ACC112 (cell line): ENCODE measurements at regions not wholly inside any gene's neighbourhood (a gene's known extent, or its start where the extent isn't known, plus 50 kb on each side); places are given as distances from the start of the nearest gene placed in this dataset.

Source experiments
- H2AFZ ChIP-seq: fragments of 200-600 bp; sonication (generic); one replicate; pipeline ENCODE4 v1.6.0; 2017; ENCODE audit warnings: antibody characterized with exemption, low read length; ENCODE audit not compliant: unreplicated experiment
- H3K27ac ChIP-seq: fragments of 200-600 bp; sonication (generic); 2 replicates; pipeline ENCODE4 v1.5.1; 2014; ENCODE audit warnings: low read depth, mild to moderate bottlenecking, antibody characterized with exemption, low read length, moderate library complexity
- H3K27me3 ChIP-seq: fragments of 200-600 bp; sonication (generic); 2 replicates; pipeline ENCODE4 v1.6.1; 2014; ENCODE audit warnings: mild to moderate bottlenecking, antibody characterized with exemption, low read length, moderate library complexity, mixed read lengths; ENCODE audit not compliant: insufficient read depth
- H3K36me3 ChIP-seq: fragments of 200-600 bp; sonication (generic); 2 replicates; pipeline ENCODE4 v1.6.1; 2016; ENCODE audit warnings: mild to moderate bottlenecking, antibody characterized with exemption, low read length, moderate library complexity, mixed read lengths; ENCODE audit not compliant: insufficient read depth
- H3K4me1 ChIP-seq: fragments of 200-600 bp; sonication (generic); one replicate; pipeline ENCODE4 v1.6.1; 2016; ENCODE audit warnings: low read length, mixed read lengths; ENCODE audit not compliant: insufficient read depth, unreplicated experiment, control insufficient read depth
- H3K4me3 ChIP-seq: fragments of 200-600 bp; sonication (generic); 2 replicates; pipeline ENCODE4 v1.5.1; 2014; ENCODE audit warnings: mild to moderate bottlenecking, low read depth, low read length
- H3K79me2 ChIP-seq: fragments of 200-600 bp; sonication (generic); one replicate; pipeline ENCODE4 v1.6.0; 2016; ENCODE audit warnings: low read length; ENCODE audit not compliant: control insufficient read depth, unreplicated experiment, insufficient read depth

DNA sequence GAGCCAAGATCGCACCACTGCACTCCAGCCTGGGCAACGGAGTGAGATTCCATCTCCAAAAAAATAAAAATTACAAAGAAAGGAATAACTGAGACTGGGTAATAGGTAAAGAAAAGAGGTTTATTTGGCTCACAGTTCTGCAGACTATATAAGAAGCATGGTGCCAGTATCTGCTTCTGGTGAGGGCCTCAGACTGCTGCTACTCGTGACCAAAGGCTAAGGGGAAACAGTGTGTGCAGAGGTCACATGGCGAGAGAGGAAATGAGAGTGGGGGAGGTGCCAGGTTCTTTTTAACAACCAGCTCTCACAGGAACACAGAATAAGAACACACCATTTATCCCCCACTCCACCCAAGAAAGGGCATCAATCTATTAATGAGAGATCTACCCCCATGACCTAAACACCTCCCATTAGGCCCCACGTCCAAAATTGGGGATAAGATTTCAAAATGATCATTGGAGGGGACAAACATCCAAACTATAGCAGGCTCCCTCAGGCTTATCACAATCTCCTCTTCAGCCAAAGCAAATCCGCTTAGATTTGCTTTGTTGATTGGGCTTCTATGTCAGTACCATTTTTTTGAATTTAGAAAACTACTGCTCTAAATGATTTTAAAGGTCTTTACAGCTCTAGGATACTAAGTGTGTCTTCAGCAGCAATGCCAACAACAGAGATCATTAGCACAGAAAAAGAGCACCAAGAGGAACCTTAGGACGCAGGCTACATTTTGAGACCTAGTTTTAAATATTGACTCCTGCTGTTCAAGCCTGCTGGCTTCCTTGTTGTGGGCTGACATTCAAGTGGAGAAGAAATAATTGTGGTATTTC, 84.2 kb upstream of the TBL1XR1 start:
- Histone ChIP-seq H3K36me3 (no peaks in the 10 kb centered on the region), H2AFZ (no peak overlapping the region), H3K4me1 (peaks cover 9% of the 10 kb centered on the region), H3K4me3 (no peak overlapping the region), H3K27me3 (no peaks in the 10 kb centered on the region), H3K79me2 (no peaks in the 10 kb centered on the region), H3K27ac (no peak overlapping the region)

DNA sequence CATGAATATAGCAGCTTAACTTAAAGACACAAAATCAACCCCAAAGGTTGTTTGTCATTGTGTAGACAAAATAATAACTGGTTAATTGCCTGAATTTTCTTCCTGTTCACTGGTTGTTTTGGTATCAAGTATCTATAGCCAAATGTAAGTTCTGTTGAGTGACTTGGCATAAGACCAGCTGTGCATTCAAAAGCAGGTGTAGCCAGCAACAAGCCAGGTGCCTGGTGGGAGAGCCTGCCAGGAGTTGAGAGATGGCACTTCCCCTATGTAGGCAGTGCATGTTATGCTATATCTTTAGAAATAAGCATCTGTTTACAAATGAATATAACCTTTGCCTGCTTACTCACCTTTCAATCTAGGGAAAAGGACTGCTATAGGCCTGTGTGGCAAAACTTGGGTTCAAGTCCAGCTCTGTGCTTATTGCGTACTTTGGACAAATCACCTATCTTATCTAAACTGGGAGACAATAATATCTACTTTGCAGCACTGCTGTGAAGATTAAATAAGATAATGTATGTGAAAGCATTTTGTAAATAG, 84.9 kb upstream of the TBL1XR1 start:
- Histone ChIP-seq H2AFZ (no peak overlapping the region), H3K36me3 (no peaks in the 10 kb centered on the region), H3K27ac (no peak overlapping the region), H3K4me3 (no peak overlapping the region), H3K4me1 (peaks cover 9% of the 10 kb centered on the region), H3K27me3 (no peaks in the 10 kb centered on the region), H3K79me2 (no peaks in the 10 kb centered on the region)

DNA sequence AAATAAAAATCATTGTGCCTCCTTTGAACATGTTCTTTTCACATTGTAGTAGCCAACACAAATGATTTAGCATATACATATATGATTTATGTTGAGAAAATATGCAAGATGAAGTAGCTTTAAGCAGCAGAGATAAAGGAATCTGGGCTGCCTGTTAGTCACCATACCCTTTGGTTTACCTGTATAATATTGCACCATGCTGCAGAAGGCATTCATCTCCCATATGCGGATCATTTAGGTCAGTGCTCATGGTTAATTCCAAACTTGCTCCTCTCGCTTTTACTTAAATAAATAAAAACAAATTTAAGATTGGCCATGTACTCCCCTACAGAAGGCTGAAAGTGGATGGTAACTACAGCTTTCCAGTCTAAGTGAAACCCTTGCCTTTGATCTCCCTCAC, 86.7 kb upstream of the TBL1XR1 start:
- Histone ChIP-seq H2AFZ (peak overlapping the region; percentile 90), H3K36me3 (no peaks in the 10 kb centered on the region), H3K79me2 (no peaks in the 10 kb centered on the region), H3K27ac (no peak overlapping the region; the same call in 1 of the 2 replicates), H3K27me3 (no peaks in the 10 kb centered on the region), H3K4me3 (no peak overlapping the region), H3K4me1 (peaks cover 9% of the 10 kb centered on the region)

DNA sequence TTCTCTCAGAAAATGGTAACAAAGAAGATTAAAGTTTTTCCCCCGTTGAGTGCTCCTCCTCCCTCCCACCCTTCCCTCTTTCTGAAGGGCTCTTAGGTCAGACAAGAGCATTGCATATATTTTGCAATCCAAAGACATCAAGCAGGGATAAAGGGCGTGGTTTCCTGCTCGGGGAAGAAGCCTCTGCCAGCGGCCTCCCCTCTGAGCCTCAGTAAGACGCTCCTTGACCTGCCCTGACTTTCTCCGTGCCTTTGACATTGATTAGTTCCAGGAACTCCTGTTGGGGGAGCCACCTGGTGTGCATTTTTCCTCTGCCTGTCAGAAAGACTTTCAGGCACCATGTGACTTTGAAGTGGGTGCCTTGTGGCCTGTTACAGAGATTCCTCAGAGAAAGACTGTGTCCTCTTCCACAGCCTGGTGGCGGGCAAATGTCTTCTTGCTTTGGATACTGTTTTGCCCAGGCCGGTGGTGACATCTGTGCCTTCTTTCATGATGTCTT, 87.2 kb upstream of the TBL1XR1 start:
- H3K36me3 ChIP-seq = no peaks in the 10 kb centered on the region
- H3K79me2 ChIP-seq = no peaks in the 10 kb centered on the region
- peaks cover 9% of the 10 kb centered on the region for H3K4me1 ChIP-seq
- H3K4me3 ChIP-seq = no peak overlapping the region
- H2AFZ ChIP-seq = peak overlapping the region; percentile 90
- no peaks in the 10 kb centered on the region for H3K27me3 ChIP-seq
- peak overlapping the region; percentile 21; the same call in 1 of the 2 replicates for H3K27ac ChIP-seq

DNA sequence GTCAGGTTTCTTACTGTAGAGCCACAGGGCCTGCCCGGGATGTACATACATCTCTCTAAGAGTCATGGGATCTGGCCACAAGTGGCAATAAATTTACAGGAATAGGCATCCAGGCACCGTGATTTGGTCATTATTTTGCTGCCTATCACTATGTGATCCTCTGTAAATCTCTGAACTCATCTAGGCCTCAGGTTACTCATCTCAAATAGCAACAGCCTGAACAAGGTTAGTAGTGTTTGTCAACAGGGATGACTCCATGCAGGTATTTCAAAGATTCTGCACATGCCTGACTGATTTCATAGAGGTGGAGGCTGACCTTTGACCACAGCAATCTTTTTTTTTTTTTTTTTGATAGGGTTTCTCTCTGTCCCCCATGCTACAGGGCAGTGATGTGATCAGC, 88.8 kb upstream of the TBL1XR1 start:
- Histone ChIP-seq H3K79me2 (no peaks in the 10 kb centered on the region), H3K4me1 (peaks cover 9% of the 10 kb centered on the region), H3K36me3 (no peaks in the 10 kb centered on the region), H3K4me3 (no peak overlapping the region), H3K27ac (no peak overlapping the region), H3K27me3 (no peaks in the 10 kb centered on the region), H2AFZ (no peak overlapping the region)

DNA sequence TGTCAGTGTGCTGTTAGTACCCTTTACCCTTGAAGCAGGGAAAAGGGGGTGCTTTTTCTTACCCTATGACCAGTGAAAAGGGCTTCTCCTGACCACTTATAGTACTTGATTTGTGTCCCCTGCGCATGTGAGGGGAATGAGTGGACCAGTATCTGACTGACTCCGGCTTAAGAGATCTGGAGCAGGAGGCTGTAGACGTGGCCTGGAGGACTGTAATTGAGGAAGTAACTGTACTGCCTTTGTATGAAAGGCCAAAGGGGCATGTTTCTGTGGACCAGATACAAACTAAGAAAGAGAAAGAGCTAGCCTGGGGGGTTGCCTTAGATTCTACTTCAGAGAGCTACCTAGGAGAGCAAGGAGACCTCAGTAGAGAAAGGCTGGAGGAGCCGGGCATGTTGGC, 89.9 kb upstream of the TBL1XR1 start:
- no peak overlapping the region for H3K4me3 ChIP-seq
- H2AFZ ChIP-seq = no peak overlapping the region
- H3K36me3 ChIP-seq = no peaks in the 10 kb centered on the region

DNA sequence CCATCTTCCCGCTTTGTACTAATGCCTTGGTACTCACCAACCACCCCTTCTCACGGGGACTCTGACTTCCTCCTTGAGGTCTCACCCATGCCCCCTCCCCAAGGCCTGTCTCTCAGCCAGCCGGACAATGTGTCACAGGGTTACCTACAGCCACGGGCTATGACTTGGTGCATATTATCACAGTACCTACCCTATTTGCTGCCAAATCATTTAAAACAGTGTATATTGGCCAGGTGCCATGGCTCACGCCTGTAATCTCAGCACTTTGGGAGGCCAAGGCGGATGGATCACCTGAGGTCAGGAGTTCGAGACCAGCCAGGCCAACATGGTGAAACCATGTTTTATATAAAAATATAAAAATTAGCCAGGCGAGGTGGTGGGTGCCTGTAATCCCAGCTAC, 93.4 kb upstream of the TBL1XR1 start:
- H3K36me3 ChIP-seq = no peaks in the 10 kb centered on the region

More for the DNA sequence above, 89.9 kb upstream of the TBL1XR1 start:
- H3K79me2 ChIP-seq = no peaks in the 10 kb centered on the region
- H3K4me1 ChIP-seq = peaks cover 9% of the 10 kb centered on the region
- H3K27me3 ChIP-seq = no peaks in the 10 kb centered on the region
- no peak overlapping the region for H3K27ac ChIP-seq

DNA sequence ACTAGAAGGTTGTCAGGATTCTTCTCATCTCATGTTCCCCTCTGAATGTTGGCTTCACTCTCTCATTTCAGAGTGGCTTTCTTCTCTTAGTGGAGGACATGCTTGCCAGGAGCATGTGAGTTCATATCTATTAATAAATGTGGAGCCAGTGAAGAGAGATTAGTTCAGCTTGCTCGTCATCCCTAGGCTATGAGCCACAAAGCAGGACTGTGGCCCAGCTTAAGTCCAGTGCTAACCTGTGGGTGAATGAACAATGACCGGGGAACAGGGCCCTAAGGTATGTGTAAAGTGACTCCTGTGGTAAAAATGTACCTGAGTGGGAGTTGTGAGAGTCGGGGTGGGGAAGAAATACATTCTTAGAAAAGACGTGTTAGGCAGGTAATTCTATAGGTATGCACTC, 96.9 kb upstream of the TBL1XR1 start:
- Histone ChIP-seq H3K36me3 (no peaks in the 10 kb centered on the region), H2AFZ (no peak overlapping the region), H3K4me3 (no peak overlapping the region), H3K27ac (no peak overlapping the region), H3K79me2 (no peaks in the 10 kb centered on the region), H3K4me1 (no peaks in the 10 kb centered on the region), H3K27me3 (no peaks in the 10 kb centered on the region)

More for the DNA sequence above, 93.4 kb upstream of the TBL1XR1 start:
- H3K4me1 ChIP-seq = no peaks in the 10 kb centered on the region
- H3K27me3 ChIP-seq = no peaks in the 10 kb centered on the region
- H3K79me2 ChIP-seq = no peaks in the 10 kb centered on the region
- no peak overlapping the region for H3K4me3 ChIP-seq
- no peak overlapping the region for H3K27ac ChIP-seq
- no peak overlapping the region for H2AFZ ChIP-seq

DNA sequence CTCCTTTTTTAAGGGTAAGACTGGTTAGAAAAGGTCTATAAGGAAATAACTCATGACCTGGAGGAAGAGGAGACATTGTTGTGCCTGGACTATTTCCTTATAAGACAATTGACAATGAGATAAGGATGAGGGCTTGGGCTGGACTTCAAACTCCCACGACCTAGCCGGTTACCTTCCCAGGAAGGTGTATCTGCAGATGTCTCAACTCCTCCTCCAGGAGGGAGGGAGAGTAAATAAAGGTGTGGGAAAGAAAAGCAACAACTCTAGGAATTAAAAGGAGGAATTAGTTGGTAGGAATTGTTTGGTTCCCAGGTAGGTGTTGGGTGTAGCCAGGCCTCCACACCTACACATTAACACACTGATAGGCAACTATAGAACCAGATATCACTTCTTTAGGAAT, 97.8 kb upstream of the TBL1XR1 start:
- Histone ChIP-seq H3K4me1 (peaks cover 3% of the 10 kb centered on the region), H3K27ac (no peak overlapping the region), H3K79me2 (no peaks in the 10 kb centered on the region), H3K4me3 (no peak overlapping the region), H3K36me3 (no peaks in the 10 kb centered on the region), H3K27me3 (no peaks in the 10 kb centered on the region), H2AFZ (no peak overlapping the region)

DNA sequence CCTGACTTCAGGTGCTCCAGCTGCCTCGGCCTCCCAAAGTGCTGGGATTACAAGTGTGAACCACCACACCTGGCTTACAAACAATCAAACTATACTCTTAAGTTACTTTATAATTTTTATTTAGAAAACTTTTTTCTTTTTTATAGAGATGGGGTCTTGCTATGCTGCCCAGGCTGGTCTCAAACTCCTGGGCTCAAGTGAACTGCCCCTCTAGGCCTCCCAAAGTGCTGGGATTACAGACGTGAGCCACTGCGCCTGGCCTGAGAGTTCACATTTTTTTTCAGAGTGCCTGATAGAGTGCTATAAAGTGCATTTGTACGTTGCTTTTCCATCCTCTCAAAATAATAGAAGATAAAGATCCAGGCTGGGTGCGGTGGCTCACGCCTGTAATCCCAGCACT, 102.0 kb upstream of the TBL1XR1 start:
- Histone ChIP-seq H3K36me3 (no peaks in the 10 kb centered on the region), H3K4me3 (no peak overlapping the region), H3K79me2 (no peaks in the 10 kb centered on the region), H3K4me1 (peaks cover 6% of the 10 kb centered on the region), H3K27me3 (no peaks in the 10 kb centered on the region), H2AFZ (no peak overlapping the region), H3K27ac (no peak overlapping the region)
